ENCODE measurements at regions not wholly inside any gene's neighbourhood (a gene's known extent, or its start where the extent isn't known, plus 50 kb on each side); places are given as distances from the start of the nearest gene placed in this dataset.

- no peaks in the 10 kb centered on the region for H4K20me1 ChIP-seq (ENCODE audit: insufficient read depth)
- no peak overlapping the region for H3K4me2 ChIP-seq
- no peaks in the 10 kb centered on the region for H3K9me2 ChIP-seq (ENCODE audit: insufficient read depth)
- intact Hi-C loops (cut with micrococcal nuclease; ENCODE audit: unreplicated experiment): no loop called here
- H3K4me3 ChIP-seq: no peak overlapping the region
- no peaks in the 10 kb centered on the region for H3K79me2 ChIP-seq (ENCODE audit: low read depth)
- no peaks in the 10 kb centered on the region for H3K4me1 ChIP-seq (replicated peaks; ENCODE audit: insufficient read depth)
- BruUV-seq (replicated peaks): no TSS peak
- H3F3A ChIP-seq (ENCODE audit: insufficient read depth, low read depth): no peaks in the 10 kb centered on the region
- TF ChIP-seq CTCF (conservative IDR thresholded peaks at IDR 0.05): no peak
- TF ChIP-seq EZH2 (IDR thresholded peaks at IDR 0.05; ENCODE audit: low read depth): no peak
- H2AFZ ChIP-seq: no peak overlapping the region
- no peaks in the 10 kb centered on the region for H3K27me3 ChIP-seq (ENCODE audit: insufficient read depth, low read depth)
- no peaks in the 10 kb centered on the region for H3K9me3 ChIP-seq (ENCODE audit: insufficient read depth, low read depth)
- H3K36me3 ChIP-seq (ENCODE audit: low read depth): no peaks in the 10 kb centered on the region
- POLR2A ChIA-PET (ENCODE audit: unreplicated experiment): no interaction called here
- DNase-seq: no peak
- CTCF ChIA-PET: no interaction called here
- no peak overlapping the region for H3K27ac ChIP-seq
Observed at GRCh38 chr9:11992866-11993265, 700.3 kb upstream of the TYRP1 start.

- Histone ChIP-seq H3K4me2 (no peak overlapping the region), H3K27me3 (ENCODE audit: insufficient read depth, low read depth) (no peaks in the 10 kb centered on the region), H3K36me3 (ENCODE audit: low read depth) (no peaks in the 10 kb centered on the region), H3K79me2 (ENCODE audit: low read depth) (no peaks in the 10 kb centered on the region), H4K20me1 (ENCODE audit: insufficient read depth) (no peaks in the 10 kb centered on the region), H2AFZ (no peak overlapping the region), H3K4me3 (no peak overlapping the region), H3K27ac (no peak overlapping the region), H3K9me2 (ENCODE audit: insufficient read depth) (no peaks in the 10 kb centered on the region), H3K9me3 (ENCODE audit: insufficient read depth, low read depth) (no peaks in the 10 kb centered on the region), H3K4me1 (replicated peaks; ENCODE audit: insufficient read depth) (no peaks in the 10 kb centered on the region), H3F3A (ENCODE audit: insufficient read depth, low read depth) (no peaks in the 10 kb centered on the region)
- no TSS peak for BruUV-seq (replicated peaks)
- intact Hi-C loops (cut with micrococcal nuclease; ENCODE audit: unreplicated experiment): no loop called here
- ChIA-PET CTCF (no interaction called here), POLR2A (ENCODE audit: unreplicated experiment) (no interaction called here)
- DNase-seq: no peak
- no peak for TF ChIP-seq EZH2 (IDR thresholded peaks at IDR 0.05; ENCODE audit: low read depth)
- TF ChIP-seq CTCF (conservative IDR thresholded peaks at IDR 0.05): no peak
Observed at GRCh38 chr9:12014488-12014887, 678.7 kb upstream of the TYRP1 start.

- TF ChIP-seq EZH2 (IDR thresholded peaks at IDR 0.05; ENCODE audit: low read depth) (no peak), CTCF (conservative IDR thresholded peaks at IDR 0.05) (no peak)
- intact Hi-C loops (cut with micrococcal nuclease; ENCODE audit: unreplicated experiment): no loop called here
Observed at GRCh38 chr9:12054235-12054634, 639.0 kb upstream of the TYRP1 start.

More at GRCh38 chr9:12054235-12054634, 639.0 kb upstream of the TYRP1 start:
- Histone ChIP-seq H3K36me3 (ENCODE audit: low read depth) (no peaks in the 10 kb centered on the region), H3K9me3 (ENCODE audit: insufficient read depth, low read depth) (no peaks in the 10 kb centered on the region), H3F3A (ENCODE audit: insufficient read depth, low read depth) (no peaks in the 10 kb centered on the region), H3K4me3 (no peak overlapping the region), H4K20me1 (ENCODE audit: insufficient read depth) (no peaks in the 10 kb centered on the region), H3K4me2 (no peak overlapping the region), H2AFZ (no peak overlapping the region), H3K79me2 (ENCODE audit: low read depth) (no peaks in the 10 kb centered on the region), H3K27me3 (ENCODE audit: insufficient read depth, low read depth) (no peaks in the 10 kb centered on the region), H3K4me1 (replicated peaks; ENCODE audit: insufficient read depth) (no peaks in the 10 kb centered on the region), H3K27ac (no peak overlapping the region), H3K9me2 (ENCODE audit: insufficient read depth) (no peaks in the 10 kb centered on the region)
- no TSS peak for BruUV-seq (replicated peaks)
- DNase-seq: no peak
- ChIA-PET CTCF (no interaction called here), POLR2A (ENCODE audit: unreplicated experiment) (no interaction called here)

Data from PC-9 (cell line).